GM23338 (cell line): ENCODE measurements at regions not wholly inside any gene's neighbourhood (a gene's known extent, or its start where the extent isn't known, plus 50 kb on each side); places are given as distances from the start of the nearest gene placed in this dataset.

Experiments used
- ATAC-seq: fragments of 200-7000 bp; cut with Tn5 transposase; 3 replicates; pipeline ENCODE4 v1.9.1; 2020
- DNase-seq: peaks from one replicate; pipeline ENCODE4 v3.0.0-alpha.2; 2015; ENCODE audit warnings: low spot score
- H2AFZ ChIP-seq: fragments of 200-600 bp; sonication (generic); 2 replicates; pipeline ENCODE4 v1.8.0; 2016; ENCODE audit warnings: antibody characterized with exemption, mild to moderate bottlenecking, moderate library complexity
- H3F3A ChIP-seq: fragments of 200-600 bp; sonication (generic); replicated peaks from 2 replicates; pipeline ENCODE4 v1.8.0; 2017; ENCODE audit warnings: antibody characterized with exemption, mixed run types, low read depth
- H3K27ac ChIP-seq: fragments of 200-600 bp; sonication (generic); 2 replicates; pipeline ENCODE4 v1.6.1; 2016; ENCODE audit warnings: low read depth
- H3K27me3 ChIP-seq: fragments of 200-600 bp; sonication (generic); 2 replicates; pipeline ENCODE4 v1.8.0; 2016; ENCODE audit warnings: mild to moderate bottlenecking, mixed run types, moderate library complexity; ENCODE audit not compliant: insufficient read depth
- H3K36me3 ChIP-seq: fragments of 200-600 bp; sonication (generic); 2 replicates; pipeline ENCODE4 v1.8.0; 2016; ENCODE audit warnings: mild to moderate bottlenecking; ENCODE audit not compliant: insufficient read depth
- H3K4me1 ChIP-seq: fragments of 200-600 bp; sonication (generic); 2 replicates; pipeline ENCODE4 v1.8.0; 2016; ENCODE audit warnings: mild to moderate bottlenecking, moderate library complexity; ENCODE audit not compliant: insufficient read depth
- H3K4me2 ChIP-seq: fragments of 200-600 bp; sonication (generic); 2 replicates; pipeline ENCODE4 v1.7.1; 2017; ENCODE audit warnings: mixed run types
- H3K4me3 ChIP-seq: fragments of 200-600 bp; sonication (generic); 2 replicates; pipeline ENCODE4 v1.6.1; 2016; ENCODE audit warnings: mixed run types
- H3K79me2 ChIP-seq: fragments of 200-600 bp; sonication (generic); replicated peaks from 2 replicates; pipeline ENCODE4 v1.8.0; 2017; ENCODE audit warnings: mild to moderate bottlenecking; ENCODE audit not compliant: insufficient read depth
- H3K9me2 ChIP-seq: fragments of 200-600 bp; sonication (generic); 2 replicates; pipeline ENCODE4 v1.8.0; 2017; ENCODE audit not compliant: insufficient read depth
- H4K20me1 ChIP-seq: fragments of 200-600 bp; sonication (generic); replicated peaks from 2 replicates; pipeline ENCODE4 v1.8.0; 2017; ENCODE audit warnings: mild to moderate bottlenecking; ENCODE audit not compliant: insufficient read depth
- H3K27ac Mint-ChIP-seq: 2 replicates; pipeline ENCODE4 v1.8.0; 2020; ENCODE audit warnings: inconsistent platforms, mild to moderate bottlenecking, moderate library complexity, mixed read lengths
- H3K27me3 Mint-ChIP-seq: 3 replicates; pipeline ENCODE4 v1.8.0; 2022; ENCODE audit warnings: low read depth, mild to moderate bottlenecking, moderate library complexity, mixed read lengths, inconsistent platforms; ENCODE audit not compliant: insufficient read depth, poor library complexity
- H3K36me3 Mint-ChIP-seq: 3 replicates; pipeline ENCODE4 v1.8.0; 2021; ENCODE audit warnings: low read depth, mild to moderate bottlenecking, inconsistent platforms, moderate library complexity, mixed read lengths
- H3K4me1 Mint-ChIP-seq: 3 replicates; pipeline ENCODE4 v1.8.0; 2020; ENCODE audit warnings: mild to moderate bottlenecking, inconsistent platforms, mixed read lengths
- H3K4me3 Mint-ChIP-seq: 3 replicates; pipeline ENCODE4 v1.8.0; 2021; ENCODE audit warnings: moderate library complexity, mild to moderate bottlenecking, inconsistent platforms, mixed read lengths
- H3K9me3 Mint-ChIP-seq: 3 replicates; pipeline ENCODE4 v1.8.0; 2020; ENCODE audit warnings: moderate library complexity, mild to moderate bottlenecking, inconsistent platforms, mixed read lengths
- CREB1 ChIP-seq: fragments of 250-450 bp; sonication (Bioruptor Pico); IDR thresholded peaks from 2 replicates; pipeline ENCODE4 v1.5.0; 2020; ENCODE audit warnings: low read depth, mild to moderate bottlenecking, moderate library complexity
- CTCF ChIP-seq, 2 experiments: fragments of 200-600 bp in 1 of 2; sonication (generic) in 1 of 2; conservative IDR thresholded peaks; 2 replicates each; pipeline versions ENCODE4 v1.5.1 to v1.6.1; 2016 to 2017; ENCODE audit warnings: antibody characterized with exemption in 2 of 2, low read depth in 2 of 2, mild to moderate bottlenecking in 2 of 2, moderate library complexity in 1 of 2
- ETS1 ChIP-seq: IDR thresholded peaks from 2 replicates; pipeline ENCODE4 v1.6.1; 2016; ENCODE audit warnings: antibody characterized with exemption
- EZH2 ChIP-seq: fragments of 200-600 bp; sonication (generic); IDR thresholded peaks from one replicate; pipeline ENCODE4 v1.8.0; 2017; ENCODE audit warnings: antibody characterized with exemption, mild to moderate bottlenecking, low read depth; ENCODE audit not compliant: unreplicated experiment
- EZH2phosphoT487 ChIP-seq: fragments of 200-600 bp; sonication (generic); IDR thresholded peaks from one replicate; pipeline ENCODE4 v1.8.1; 2018; ENCODE audit warnings: antibody characterized with exemption; ENCODE audit not compliant: unreplicated experiment
- JUNB ChIP-seq: IDR thresholded peaks from one replicate; pipeline ENCODE4 v1.6.1; 2016; ENCODE audit warnings: antibody characterized with exemption; ENCODE audit not compliant: unreplicated experiment
- NANOG ChIP-seq: IDR thresholded peaks from 2 replicates; pipeline ENCODE4 v1.6.1; 2016; ENCODE audit warnings: antibody characterized with exemption, borderline replicate concordance
- POLR2AphosphoS5 ChIP-seq: IDR thresholded peaks from 2 replicates; pipeline ENCODE4 v1.6.1; 2016; ENCODE audit warnings: antibody characterized with exemption, low read depth
- REST ChIP-seq: IDR thresholded peaks from one replicate; pipeline ENCODE4 v1.6.1; 2018; ENCODE audit warnings: antibody characterized with exemption; ENCODE audit not compliant: unreplicated experiment
- STAT1 ChIP-seq: IDR thresholded peaks from one replicate; pipeline ENCODE4 v1.6.1; 2016; ENCODE audit warnings: antibody characterized with exemption; ENCODE audit not compliant: unreplicated experiment
- ZNF114 ChIP-seq: fragments of 250-450 bp; sonication (Bioruptor Pico); IDR thresholded peaks from 2 replicates; pipeline ENCODE4 v1.5.0; 2020; ENCODE audit warnings: mild to moderate bottlenecking, moderate library complexity
- ZNF331 ChIP-seq: fragments of 250-450 bp; sonication (Bioruptor Pico); IDR thresholded peaks from 2 replicates; pipeline ENCODE4 v1.5.0; 2020; ENCODE audit warnings: low read depth, mild to moderate bottlenecking, moderate library complexity

DNA sequence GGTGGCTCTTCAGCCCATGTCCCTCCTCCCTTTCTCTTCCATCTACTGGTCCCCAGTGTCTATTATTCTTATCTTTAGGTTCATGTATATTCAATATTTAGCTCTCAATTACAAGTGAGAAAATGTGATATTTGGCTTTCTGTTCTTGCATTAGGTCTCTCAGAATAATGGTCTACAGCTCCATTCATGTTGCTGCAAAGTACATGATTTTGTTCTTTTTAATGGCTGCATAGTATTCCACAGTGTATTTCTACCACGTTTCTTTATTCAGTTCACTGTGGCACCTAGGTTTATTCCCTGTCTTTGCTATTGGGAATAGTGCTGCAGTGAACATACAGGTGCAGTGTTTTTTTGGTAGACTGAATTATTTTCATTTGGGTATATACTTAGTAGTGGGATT lies 1308.8 kb downstream of the EFNA5 start:
- H3K4me1 Mint-ChIP-seq = no peaks in the 10 kb centered on the region

More for the DNA sequence above, 1308.8 kb downstream of the EFNA5 start:
- Histone ChIP-seq H3K4me2 (no peak overlapping the region), H3K36me3 (no peaks in the 10 kb centered on the region), H3K4me1 (no peaks in the 10 kb centered on the region), H3K27ac (no peak overlapping the region), H4K20me1 (no peaks in the 10 kb centered on the region), H3K27me3 (no peaks in the 10 kb centered on the region), H3K79me2 (no peaks in the 10 kb centered on the region), H3K4me3 (no peak overlapping the region), H2AFZ (no peak overlapping the region), H3F3A (no peaks in the 10 kb centered on the region), H3K9me2 (no peaks in the 10 kb centered on the region)
- no peak for TF ChIP-seq CREB1 (CRISPR knock-in tag)
- TF ChIP-seq REST = no peak
- no peak for TF ChIP-seq ZNF331 (CRISPR knock-in tag)
- TF ChIP-seq ZNF114 = no peak
- no peak for TF ChIP-seq EZH2
- TF ChIP-seq EZH2phosphoT487 = no peak
- no peak for TF ChIP-seq ETS1
- no peak for TF ChIP-seq CTCF (conservative IDR thresholded peaks at IDR 0.05; ENCODE audit: low read depth in 2 of 2)
- no peak for TF ChIP-seq STAT1
- TF ChIP-seq JUNB = no peak
- TF ChIP-seq NANOG = no peak
- TF ChIP-seq POLR2AphosphoS5 = no peak
- H3K27ac Mint-ChIP-seq = no peak overlapping the region
- H3K4me3 Mint-ChIP-seq = no peak overlapping the region
- peaks cover 3% of the 10 kb centered on the region; the same call in 1 of the 3 replicates for H3K36me3 Mint-ChIP-seq
- peaks cover 16% of the 10 kb centered on the region for H3K9me3 Mint-ChIP-seq
- peaks cover 2% of the 10 kb centered on the region for H3K27me3 Mint-ChIP-seq
- no peak for ATAC-seq
- DNase-seq = no peak
